ENCODE measurements at regions not wholly inside any gene's neighbourhood (a gene's known extent, or its start where the extent isn't known, plus 50 kb on each side); places are given as distances from the start of the nearest gene placed in this dataset.

DNA sequence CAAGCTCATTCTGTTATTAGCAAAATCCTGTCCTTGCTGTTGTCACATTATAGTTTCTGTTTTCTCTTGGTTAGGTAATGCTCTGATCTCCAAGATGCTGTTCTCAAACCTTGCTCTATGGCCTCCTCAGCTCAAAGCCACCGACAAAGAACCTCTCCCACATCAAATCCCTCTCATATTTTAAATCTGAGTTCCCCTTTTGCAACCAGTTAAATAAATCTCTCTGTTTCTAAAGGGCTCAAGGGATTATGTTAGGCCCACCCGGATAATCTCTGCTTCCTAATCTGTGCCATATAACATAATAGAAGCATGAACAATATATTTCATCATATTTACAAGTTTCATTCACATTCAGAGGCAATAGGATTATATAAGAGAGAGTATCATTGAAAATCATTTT is 286.0 kb downstream of the CYLC2 start:
- ChIA-PET CTCF (no interaction called here), POLR2A (no interaction called here)
- Histone ChIP-seq H3K4me3 (ENCODE audit: low read depth, low read length) (no peak overlapping the region), H3K36me3 (ENCODE audit: control insufficient read depth, insufficient read depth, low read length) (no peaks in the 10 kb centered on the region), H3K27me3 (ENCODE audit: control insufficient read depth, insufficient read depth, low read length) (no peaks in the 10 kb centered on the region)
- TF ChIP-seq, protein P1, sequence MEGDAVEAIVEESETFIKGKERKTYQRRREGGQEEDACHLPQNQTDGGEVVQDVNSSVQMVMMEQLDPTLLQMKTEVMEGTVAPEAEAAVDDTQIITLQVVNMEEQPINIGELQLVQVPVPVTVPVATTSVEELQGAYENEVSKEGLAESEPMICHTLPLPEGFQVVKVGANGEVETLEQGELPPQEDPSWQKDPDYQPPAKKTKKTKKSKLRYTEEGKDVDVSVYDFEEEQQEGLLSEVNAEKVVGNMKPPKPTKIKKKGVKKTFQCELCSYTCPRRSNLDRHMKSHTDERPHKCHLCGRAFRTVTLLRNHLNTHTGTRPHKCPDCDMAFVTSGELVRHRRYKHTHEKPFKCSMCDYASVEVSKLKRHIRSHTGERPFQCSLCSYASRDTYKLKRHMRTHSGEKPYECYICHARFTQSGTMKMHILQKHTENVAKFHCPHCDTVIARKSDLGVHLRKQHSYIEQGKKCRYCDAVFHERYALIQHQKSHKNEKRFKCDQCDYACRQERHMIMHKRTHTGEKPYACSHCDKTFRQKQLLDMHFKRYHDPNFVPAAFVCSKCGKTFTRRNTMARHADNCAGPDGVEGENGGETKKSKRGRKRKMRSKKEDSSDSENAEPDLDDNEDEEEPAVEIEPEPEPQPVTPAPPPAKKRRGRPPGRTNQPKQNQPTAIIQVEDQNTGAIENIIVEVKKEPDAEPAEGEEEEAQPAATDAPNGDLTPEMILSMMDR (IDR thresholded peaks at IDR 0.05; ENCODE audit: insufficient read depth, low read depth, low read length) = no peak
- no peak for DNase-seq (ENCODE audit: low read depth)

DNA sequence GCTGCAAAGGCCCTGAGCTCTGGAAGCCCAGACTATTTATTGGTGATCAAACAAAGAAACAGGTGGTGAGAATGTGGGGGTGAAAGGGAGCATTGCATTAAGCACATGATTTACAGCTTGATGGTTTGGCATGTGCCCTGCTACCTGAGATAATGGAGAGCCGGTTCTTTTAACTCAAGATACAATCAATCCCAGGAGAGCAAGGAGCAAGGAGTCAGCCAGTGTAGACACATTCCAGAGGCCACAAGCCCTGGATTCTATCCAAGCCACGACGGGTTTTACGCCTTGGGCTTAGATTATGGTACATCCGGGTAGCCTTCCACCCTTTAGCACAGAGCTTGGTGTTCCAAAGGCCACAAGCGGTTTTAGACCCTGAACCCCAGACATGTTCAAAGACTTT is 292.2 kb downstream of the CYLC2 start:
- ChIA-PET POLR2A (no interaction called here), CTCF (no interaction called here)
- H3K4me3 ChIP-seq (ENCODE audit: low read depth, low read length) = no peak overlapping the region
- H3K36me3 ChIP-seq (ENCODE audit: control insufficient read depth, insufficient read depth, low read length) = no peaks in the 10 kb centered on the region
- H3K27me3 ChIP-seq (ENCODE audit: control insufficient read depth, insufficient read depth, low read length) = no peaks in the 10 kb centered on the region
- DNase-seq (ENCODE audit: low read depth) = no peak
- TF ChIP-seq, protein P1 (IDR thresholded peaks at IDR 0.05; ENCODE audit: insufficient read depth, low read depth, low read length) = no peak

DNA sequence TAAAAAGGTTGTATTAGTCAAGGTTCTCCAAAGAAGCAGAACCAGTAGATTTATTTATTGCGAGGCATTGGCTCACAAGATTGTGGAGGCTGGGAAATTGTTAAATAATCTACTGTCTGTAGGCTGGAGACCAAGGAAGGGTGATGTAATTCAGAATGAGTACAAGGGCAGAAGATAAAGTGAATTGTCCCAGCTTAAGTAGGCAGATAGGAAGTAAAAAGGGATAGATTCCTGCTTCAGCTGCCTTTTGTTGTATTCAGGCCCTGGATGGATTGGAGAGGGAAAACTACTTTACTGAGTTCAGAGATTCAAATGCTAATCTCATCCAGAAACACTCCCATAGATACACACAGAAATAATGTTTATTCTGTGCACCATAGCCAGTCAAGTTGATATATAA is 301.1 kb downstream of the CYLC2 start:
- no peaks in the 10 kb centered on the region for H3K27me3 ChIP-seq (ENCODE audit: control insufficient read depth, insufficient read depth, low read length)
- no peak overlapping the region for H3K4me3 ChIP-seq (ENCODE audit: low read depth, low read length)
- TF ChIP-seq, protein P1 (IDR thresholded peaks at IDR 0.05; ENCODE audit: insufficient read depth, low read depth, low read length) = no peak
- POLR2A ChIA-PET = no interaction called here
- CTCF ChIA-PET = interaction anchor here (0.6 kb wide), 1 partner anchor 1174 kb away, joined by 3 read pairs; no protein-coding TSS in a partner anchor
- DNase-seq (ENCODE audit: low read depth) = no peak
- H3K36me3 ChIP-seq (ENCODE audit: control insufficient read depth, insufficient read depth, low read length) = no peaks in the 10 kb centered on the region

DNA sequence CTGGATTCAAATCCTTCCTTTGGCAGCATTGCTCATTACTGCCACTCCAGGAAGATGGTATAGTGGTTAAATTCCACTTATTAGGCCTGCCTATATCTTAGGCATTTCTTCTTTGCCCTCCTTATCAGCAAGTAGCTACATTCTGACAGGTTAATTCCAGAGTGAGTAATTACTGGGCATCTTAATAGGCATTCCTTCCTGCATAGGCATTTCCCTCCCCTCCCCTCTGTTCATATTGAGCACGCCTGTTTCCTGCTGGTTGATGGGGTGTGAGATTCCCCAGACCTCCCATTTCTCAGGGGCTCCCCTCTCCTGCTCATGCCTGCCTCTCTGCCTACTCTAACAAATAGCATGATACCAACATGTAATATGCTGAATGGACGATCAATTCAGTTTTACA is 305.9 kb downstream of the CYLC2 start:
- CTCF ChIA-PET = no interaction called here
- H3K4me3 ChIP-seq (ENCODE audit: low read depth, low read length) = no peak overlapping the region

DNA sequence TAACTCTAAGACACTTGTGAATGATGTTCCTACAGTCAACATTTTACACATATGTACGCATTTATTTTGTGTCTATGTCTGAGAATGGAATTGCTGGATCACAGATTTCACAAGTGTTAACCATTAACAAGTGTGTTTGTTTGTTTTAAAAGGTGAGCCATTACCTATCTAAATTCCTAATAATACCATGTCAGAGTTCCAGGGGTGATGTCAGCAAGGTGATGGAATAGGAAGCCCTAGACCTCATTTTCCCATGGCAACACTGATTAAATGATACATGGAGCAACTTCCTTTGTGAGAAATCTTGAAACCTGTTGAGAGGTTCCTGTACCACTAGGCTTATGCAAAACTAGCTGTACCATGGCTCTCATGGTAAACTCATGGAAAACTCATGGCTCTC is 309.7 kb downstream of the CYLC2 start:
- TF ChIP-seq, protein P1 (IDR thresholded peaks at IDR 0.05; ENCODE audit: insufficient read depth, low read depth, low read length) = no peak
- ChIA-PET CTCF (no interaction called here), POLR2A (no interaction called here)
- DNase-seq (ENCODE audit: low read depth) = no peak
- H3K36me3 ChIP-seq (ENCODE audit: control insufficient read depth, insufficient read depth, low read length) = no peaks in the 10 kb centered on the region
- H3K4me3 ChIP-seq (ENCODE audit: low read depth, low read length) = no peak overlapping the region
- no peaks in the 10 kb centered on the region for H3K27me3 ChIP-seq (ENCODE audit: control insufficient read depth, insufficient read depth, low read length)

More for the DNA sequence above, 305.9 kb downstream of the CYLC2 start:
- no peaks in the 10 kb centered on the region for H3K27me3 ChIP-seq (ENCODE audit: control insufficient read depth, insufficient read depth, low read length)
- no peak for DNase-seq (ENCODE audit: low read depth)
- TF ChIP-seq, protein P1 (IDR thresholded peaks at IDR 0.05; ENCODE audit: insufficient read depth, low read depth, low read length) = no peak
- POLR2A ChIA-PET = no interaction called here
- H3K36me3 ChIP-seq (ENCODE audit: control insufficient read depth, insufficient read depth, low read length) = no peaks in the 10 kb centered on the region
